ENCODE measurements at regions not wholly inside any gene's neighbourhood (a gene's known extent, or its start where the extent isn't known, plus 50 kb on each side); places are given as distances from the start of the nearest gene placed in this dataset.
"Not testable (repeated sequence)": the region's sequence is repeated elsewhere in the genome, so short reads cannot be mapped to it uniquely, and the experiment has no call there.

DNA sequence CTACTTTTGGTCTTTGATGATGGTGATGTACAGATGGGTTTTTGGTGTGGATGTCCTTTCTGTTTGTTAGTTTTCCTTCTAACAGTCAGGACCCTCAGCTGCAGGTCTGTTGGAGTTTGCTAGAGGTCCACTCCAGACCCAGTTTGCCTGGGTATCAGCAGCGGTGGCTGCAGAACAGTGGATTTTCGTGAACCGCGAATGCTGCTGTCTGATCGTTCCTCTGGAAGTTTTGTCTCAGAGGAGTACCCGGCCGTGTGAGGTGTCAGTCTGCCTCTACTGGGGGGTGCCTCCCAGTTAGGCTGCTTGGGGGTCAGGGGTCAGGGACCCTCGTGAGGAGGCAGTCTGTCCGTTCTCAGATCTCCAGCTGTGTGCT is 56.6 kb upstream of the TNFAIP8 start:
- H3K4me3 ChIP-seq (ENCODE audit: low read depth, low read length); H3K36me3 ChIP-seq (ENCODE audit: control insufficient read depth, insufficient read depth, low read length); DNase-seq (ENCODE audit: low read depth); H3K27me3 ChIP-seq (ENCODE audit: control insufficient read depth, insufficient read depth, low read length): not testable (repeated sequence)

DNA sequence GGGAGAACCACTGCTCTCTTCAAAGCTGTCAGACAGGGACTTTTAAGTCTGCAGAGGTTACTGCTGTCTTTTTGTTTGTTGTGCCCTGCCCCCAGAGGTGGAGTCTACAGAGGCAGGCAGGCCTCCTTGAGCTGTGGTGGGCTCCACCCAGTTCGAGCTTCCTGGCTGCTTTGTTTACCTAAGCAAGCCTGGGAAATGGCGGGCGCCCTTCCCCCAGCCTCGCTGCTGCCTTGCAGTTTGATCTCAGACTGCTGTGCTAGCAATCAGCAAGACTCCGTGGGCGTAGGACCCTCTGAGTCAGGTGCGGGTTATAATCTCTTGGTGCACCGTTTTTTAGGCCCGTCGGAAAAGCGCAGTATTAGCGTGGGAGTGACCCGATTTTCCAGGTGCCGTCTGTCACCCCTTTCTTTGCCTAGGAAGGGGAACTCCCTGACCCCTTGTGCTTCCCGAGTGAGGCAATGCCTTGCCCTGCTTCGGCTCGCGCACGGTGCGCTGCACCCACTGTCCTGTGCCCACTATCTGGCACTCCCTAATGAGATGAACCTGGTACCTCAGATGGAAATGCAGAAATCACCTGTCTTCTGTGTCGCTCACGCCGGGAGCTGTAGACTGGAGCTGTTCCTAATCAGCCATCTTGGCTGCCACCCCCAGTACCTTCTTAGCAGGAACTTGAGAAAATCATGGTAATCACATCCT is 56.1 kb upstream of the TNFAIP8 start:
- DNase-seq (ENCODE audit: low read depth); H3K27me3 ChIP-seq (ENCODE audit: control insufficient read depth, insufficient read depth, low read length); H3K4me3 ChIP-seq (ENCODE audit: low read depth, low read length); H3K36me3 ChIP-seq (ENCODE audit: control insufficient read depth, insufficient read depth, low read length): not testable (repeated sequence)

DNA sequence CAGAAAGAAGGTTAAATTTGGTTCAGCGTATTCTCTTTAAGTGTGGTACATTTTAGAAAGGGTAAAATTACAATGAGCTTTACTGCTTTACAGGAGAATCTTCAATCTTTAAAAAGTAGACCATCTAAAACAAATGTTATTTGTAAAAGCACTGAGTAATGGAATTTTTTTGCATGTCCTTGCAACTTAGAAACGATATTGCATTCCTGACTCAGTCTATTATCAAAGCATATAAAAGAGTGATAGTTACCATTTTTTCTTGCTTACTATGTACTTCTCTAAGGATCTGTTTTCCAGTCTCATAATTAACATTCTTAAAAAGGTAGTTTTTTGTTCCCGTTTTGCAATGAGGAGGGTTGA is 55.5 kb upstream of the TNFAIP8 start:
- no peak for DNase-seq (ENCODE audit: low read depth)
- Histone ChIP-seq H3K4me3 (ENCODE audit: low read depth, low read length) (no peak overlapping the region), H3K36me3 (ENCODE audit: control insufficient read depth, insufficient read depth, low read length) (no peaks in the 10 kb centered on the region), H3K27me3 (ENCODE audit: control insufficient read depth, insufficient read depth, low read length) (no peaks in the 10 kb centered on the region)
- TF ChIP-seq, protein P1, sequence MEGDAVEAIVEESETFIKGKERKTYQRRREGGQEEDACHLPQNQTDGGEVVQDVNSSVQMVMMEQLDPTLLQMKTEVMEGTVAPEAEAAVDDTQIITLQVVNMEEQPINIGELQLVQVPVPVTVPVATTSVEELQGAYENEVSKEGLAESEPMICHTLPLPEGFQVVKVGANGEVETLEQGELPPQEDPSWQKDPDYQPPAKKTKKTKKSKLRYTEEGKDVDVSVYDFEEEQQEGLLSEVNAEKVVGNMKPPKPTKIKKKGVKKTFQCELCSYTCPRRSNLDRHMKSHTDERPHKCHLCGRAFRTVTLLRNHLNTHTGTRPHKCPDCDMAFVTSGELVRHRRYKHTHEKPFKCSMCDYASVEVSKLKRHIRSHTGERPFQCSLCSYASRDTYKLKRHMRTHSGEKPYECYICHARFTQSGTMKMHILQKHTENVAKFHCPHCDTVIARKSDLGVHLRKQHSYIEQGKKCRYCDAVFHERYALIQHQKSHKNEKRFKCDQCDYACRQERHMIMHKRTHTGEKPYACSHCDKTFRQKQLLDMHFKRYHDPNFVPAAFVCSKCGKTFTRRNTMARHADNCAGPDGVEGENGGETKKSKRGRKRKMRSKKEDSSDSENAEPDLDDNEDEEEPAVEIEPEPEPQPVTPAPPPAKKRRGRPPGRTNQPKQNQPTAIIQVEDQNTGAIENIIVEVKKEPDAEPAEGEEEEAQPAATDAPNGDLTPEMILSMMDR (IDR thresholded peaks at IDR 0.05; ENCODE audit: insufficient read depth, low read length, poor library complexity, severe bottlenecking): no peak

DNA sequence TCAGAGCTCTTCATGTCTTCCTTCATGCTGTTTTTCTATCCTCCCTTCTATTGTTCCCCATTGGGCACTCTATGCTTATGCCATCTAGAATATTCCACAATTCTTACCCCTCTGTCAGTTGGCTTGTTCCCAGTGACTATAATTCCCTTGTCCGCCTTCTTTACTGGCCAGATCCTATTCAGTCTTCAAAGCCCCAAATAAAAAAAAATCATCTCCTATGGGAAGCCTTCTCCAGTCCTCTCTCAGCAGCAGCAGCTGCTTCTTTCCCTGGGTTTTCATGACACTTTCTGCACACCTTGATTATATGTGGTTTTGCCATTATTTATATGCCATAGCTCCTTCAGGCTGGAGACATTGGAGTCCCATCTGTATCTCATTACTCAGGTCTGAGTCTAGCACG is 54.6 kb upstream of the TNFAIP8 start:
- Histone ChIP-seq H3K4me3 (ENCODE audit: low read depth, low read length) (no peak overlapping the region), H3K36me3 (ENCODE audit: control insufficient read depth, insufficient read depth, low read length) (no peaks in the 10 kb centered on the region), H3K27me3 (ENCODE audit: control insufficient read depth, insufficient read depth, low read length) (no peaks in the 10 kb centered on the region)
- DNase-seq (ENCODE audit: low read depth): no peak
- TF ChIP-seq, protein P1 (IDR thresholded peaks at IDR 0.05; ENCODE audit: insufficient read depth, low read length, poor library complexity, severe bottlenecking): no peak

DNA sequence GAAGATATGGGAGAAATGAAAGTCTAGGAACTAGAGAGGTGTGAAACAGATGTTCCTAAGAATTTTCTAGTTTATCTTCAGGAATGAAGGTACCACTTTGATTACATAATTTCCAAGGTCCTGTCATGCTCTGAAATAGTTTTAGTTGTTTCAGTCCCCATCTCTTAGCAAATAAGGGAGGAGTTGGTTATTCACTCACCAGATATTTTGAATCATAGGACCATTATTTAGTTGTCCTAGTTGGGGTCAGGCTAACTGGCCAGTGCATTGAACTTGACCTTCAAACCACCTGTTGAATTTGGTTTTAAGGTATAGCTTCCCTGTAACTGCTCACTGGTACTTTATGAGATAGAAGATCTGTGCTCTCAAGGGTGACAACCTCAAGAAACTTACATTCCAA is 53.9 kb upstream of the TNFAIP8 start:
- no peak overlapping the region for H3K4me3 ChIP-seq (ENCODE audit: low read depth, low read length)
- DNase-seq (ENCODE audit: low read depth): no peak
- no peaks in the 10 kb centered on the region for H3K36me3 ChIP-seq (ENCODE audit: control insufficient read depth, insufficient read depth, low read length)
- TF ChIP-seq, protein P1 (IDR thresholded peaks at IDR 0.05; ENCODE audit: insufficient read depth, low read length, poor library complexity, severe bottlenecking): no peak
- no peaks in the 10 kb centered on the region for H3K27me3 ChIP-seq (ENCODE audit: control insufficient read depth, insufficient read depth, low read length)

DNA sequence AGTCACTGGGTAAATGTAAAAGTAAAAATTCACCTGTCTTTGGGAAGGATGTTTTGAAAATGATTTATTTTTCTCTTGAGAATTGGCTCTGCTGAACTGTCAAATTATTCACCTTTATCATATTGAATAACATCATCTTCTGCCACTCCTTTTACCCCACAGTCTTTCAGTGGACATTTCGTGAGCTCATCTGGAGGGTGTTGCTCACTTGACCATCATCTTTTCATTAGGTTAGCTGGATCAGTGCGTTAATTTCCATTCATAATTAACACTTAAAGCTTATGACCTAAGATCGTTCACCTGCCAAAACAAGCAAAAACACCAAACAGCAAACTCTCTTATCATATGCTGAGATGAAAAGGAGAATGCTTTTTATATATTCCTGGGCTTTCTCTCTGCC is 53.4 kb upstream of the TNFAIP8 start:
- no peak for DNase-seq (ENCODE audit: low read depth)
- Histone ChIP-seq H3K4me3 (ENCODE audit: low read depth, low read length) (no peak overlapping the region), H3K27me3 (ENCODE audit: control insufficient read depth, insufficient read depth, low read length) (no peaks in the 10 kb centered on the region), H3K36me3 (ENCODE audit: control insufficient read depth, insufficient read depth, low read length) (no peaks in the 10 kb centered on the region)
- TF ChIP-seq, protein P1 (IDR thresholded peaks at IDR 0.05; ENCODE audit: insufficient read depth, low read length, poor library complexity, severe bottlenecking): no peak
